HUES64 (cell line): ENCODE measurements at regions not wholly inside any gene's neighbourhood (a gene's known extent, or its start where the extent isn't known, plus 50 kb on each side); places are given as distances from the start of the nearest gene placed in this dataset.

ENCODE experiments used
- H3K27ac ChIP-seq: 2 replicates; pipeline ENCODE4 v1.7.0; 2013; ENCODE audit warnings: low read depth, low read length, inconsistent platforms
- H3K27me3 ChIP-seq: 2 replicates; pipeline ENCODE4 v1.6.1; 2013; ENCODE audit warnings: mild to moderate bottlenecking, low read length; ENCODE audit not compliant: insufficient read depth
- H3K36me3 ChIP-seq: 2 replicates; pipeline ENCODE4 v1.6.1; 2013; ENCODE audit warnings: mild to moderate bottlenecking, low read length; ENCODE audit not compliant: insufficient read depth
- H3K4me1 ChIP-seq: 2 replicates; pipeline ENCODE4 v1.6.1; 2013; ENCODE audit warnings: mild to moderate bottlenecking, low read length, moderate library complexity; ENCODE audit not compliant: insufficient read depth
- H3K4me3 ChIP-seq: 2 replicates; pipeline ENCODE4 v1.5.1; 2013; ENCODE audit warnings: mild to moderate bottlenecking, low read length, moderate library complexity
- H3K9ac ChIP-seq: 2 replicates; pipeline ENCODE4 v1.6.1; 2013; ENCODE audit warnings: mild to moderate bottlenecking, low read depth, low read length
- H3K9me3 ChIP-seq: 2 replicates; pipeline ENCODE4 v1.6.1; 2013; ENCODE audit warnings: low read depth, low read length; ENCODE audit not compliant: insufficient read depth
- WGBS: fragments of 150-250, 120-280 bp; methylation state at CpG from one replicate; pipeline ENCODE4 v1.1.7; 2013; ENCODE audit warnings: missing lambda C conversion rate; 5-methylcytosine and 5-hydroxymethylcytosine counted together

GRCh38 chr6:150813319-150813992, 52.0 kb upstream of the MTHFD1L start:
- Histone ChIP-seq H3K27me3 (no peaks in the 10 kb centered on the region), H3K27ac (no peak overlapping the region), H3K9ac (no peak overlapping the region), H3K4me1 (0 out of 2 replicates have a peak, but pooled peaks cover 4% of the 10 kb centered on the region), H3K4me3 (no peak overlapping the region), H3K9me3 (no peaks in the 10 kb centered on the region), H3K36me3 (no peaks in the 10 kb centered on the region; the same call in 1 of the 2 replicates)
- 80% methylated on average over 9 of the region's 9 CpGs for WGBS

- Histone ChIP-seq H3K4me1 (0 out of 2 replicates have a peak, but pooled peaks cover 4% of the 10 kb centered on the region), H3K36me3 (no peaks in the 10 kb centered on the region; the same call in 1 of the 2 replicates), H3K9ac (no peak overlapping the region), H3K27ac (no peak overlapping the region), H3K4me3 (no peak overlapping the region), H3K27me3 (no peaks in the 10 kb centered on the region), H3K9me3 (no peaks in the 10 kb centered on the region)
- 67% methylated on average over 1 of the region's 3 CpGs for WGBS
These were observed 51.5 kb upstream of the MTHFD1L start for GRCh38 chr6:150813993-150814359.
